ENCODE measurements at regions not wholly inside any gene's neighbourhood (a gene's known extent, or its start where the extent isn't known, plus 50 kb on each side); places are given as distances from the start of the nearest gene placed in this dataset.

- no peak overlapping the region for H3K27ac ChIP-seq (replicated peaks)
- H3K4me1 ChIP-seq, result no peaks in the 10 kb centered on the region
- DNase-seq, result no peak
- no peak overlapping the region for H3K4me3 ChIP-seq
- no peaks in the 10 kb centered on the region for H3K27me3 ChIP-seq (ENCODE audit: low read depth)
- intact Hi-C loops (cut with micrococcal nuclease), result no loop called here
- H3K9me3 ChIP-seq (replicated peaks), result no peaks in the 10 kb centered on the region
- no peaks in the 10 kb centered on the region for H3K36me3 ChIP-seq
- no peak for TF ChIP-seq CTCF (IDR thresholded peaks at IDR 0.05; ENCODE audit: borderline replicate concordance)
These were observed 233.8 kb downstream of the TTLL7 start for GRCh38 chr1:83765125-83765524.

GRCh38 chr1:83764209-83764608, 234.7 kb downstream of the TTLL7 start:
- H3K4me3 ChIP-seq, result no peak overlapping the region
- no peaks in the 10 kb centered on the region for H3K27me3 ChIP-seq (ENCODE audit: low read depth)
- H3K36me3 ChIP-seq, result no peaks in the 10 kb centered on the region
- TF ChIP-seq CTCF (IDR thresholded peaks at IDR 0.05; ENCODE audit: borderline replicate concordance), result no peak
- no peaks in the 10 kb centered on the region for H3K4me1 ChIP-seq
- no peak for DNase-seq
- intact Hi-C loops (cut with micrococcal nuclease), result no loop called here
- no peaks in the 10 kb centered on the region for H3K9me3 ChIP-seq (replicated peaks)
- no peak overlapping the region for H3K27ac ChIP-seq (replicated peaks)

GRCh38 chr1:83763361-83764095, 235.4 kb downstream of the TTLL7 start:
- intact Hi-C loops (cut with micrococcal nuclease), result no loop called here
- no peaks in the 10 kb centered on the region for H3K27me3 ChIP-seq (ENCODE audit: low read depth)
- no peaks in the 10 kb centered on the region for H3K36me3 ChIP-seq
- H3K4me1 ChIP-seq, result no peaks in the 10 kb centered on the region
- no peak for TF ChIP-seq CTCF (IDR thresholded peaks at IDR 0.05; ENCODE audit: borderline replicate concordance)
- H3K27ac ChIP-seq (replicated peaks), result no peak overlapping the region
- no peak overlapping the region for H3K4me3 ChIP-seq
- H3K9me3 ChIP-seq (replicated peaks), result no peaks in the 10 kb centered on the region
- no peak for DNase-seq

GRCh38 chr1:83762416-83762815, 236.5 kb downstream of the TTLL7 start:
- H3K4me1 ChIP-seq, result no peaks in the 10 kb centered on the region
- intact Hi-C loops (cut with micrococcal nuclease), result no loop called here
- H3K36me3 ChIP-seq, result no peaks in the 10 kb centered on the region
- no peak overlapping the region for H3K27ac ChIP-seq (replicated peaks)
- no peaks in the 10 kb centered on the region for H3K9me3 ChIP-seq (replicated peaks)
- no peak for TF ChIP-seq CTCF (IDR thresholded peaks at IDR 0.05; ENCODE audit: borderline replicate concordance)
- no peak for DNase-seq
- H3K27me3 ChIP-seq (ENCODE audit: low read depth), result no peaks in the 10 kb centered on the region
- no peak overlapping the region for H3K4me3 ChIP-seq

GRCh38 chr1:83762039-83762365, 236.9 kb downstream of the TTLL7 start:
- H3K27me3 ChIP-seq (ENCODE audit: low read depth), result no peaks in the 10 kb centered on the region
- no peak for DNase-seq
- no peak overlapping the region for H3K4me3 ChIP-seq
- H3K9me3 ChIP-seq (replicated peaks), result no peaks in the 10 kb centered on the region
- H3K36me3 ChIP-seq, result no peaks in the 10 kb centered on the region
- no peaks in the 10 kb centered on the region for H3K4me1 ChIP-seq
- no peak overlapping the region for H3K27ac ChIP-seq (replicated peaks)
- intact Hi-C loops (cut with micrococcal nuclease), result no loop called here
- no peak for TF ChIP-seq CTCF (IDR thresholded peaks at IDR 0.05; ENCODE audit: borderline replicate concordance)

All from left ventricle myocardium inferior (tissue), 1 donor.